Right atrium auricular region (tissue), 2 donors: ENCODE measurements at regions not wholly inside any gene's neighbourhood (a gene's known extent, or its start where the extent isn't known, plus 50 kb on each side); places are given as distances from the start of the nearest gene placed in this dataset.
A peak's percentile ranks its signal among the peaks of the same experiment; 100 is the strongest.

Source experiments
- DNase-seq: peaks from one replicate; pipeline ENCODE4 v3.0.0-alpha.2; 2019; ENCODE audit warnings: low spot score
- H3K27ac ChIP-seq, 2 donors: fragments of 200-600 bp; sonication (generic); 1 replicate in 1 of 2; 2 replicates in 1 of 2; pipeline ENCODE4 v1.5.1; 2016 to 2019
- H3K27me3 ChIP-seq, 2 donors: fragments of 200-600 bp; sonication (generic); one replicate each; pipeline versions ENCODE4 v1.5.1 to v1.6.0; 2017 to 2019
- H3K36me3 ChIP-seq: fragments of 200-600 bp; sonication (generic); one replicate; pipeline ENCODE4 v1.5.1; 2016
- H3K4me1 ChIP-seq, 2 donors: fragments of 200-600 bp; sonication (generic); one replicate each; pipeline versions ENCODE4 v1.5.1 to v1.6.0; 2017 to 2019
- H3K4me3 ChIP-seq, 2 donors: fragments of 200-600 bp; sonication (generic); 1 replicate in 1 of 2; 2 replicates in 1 of 2; pipeline ENCODE4 v1.5.1; 2017 to 2019; ENCODE audit warnings: mild to moderate bottlenecking in 1 of 2, moderate library complexity in 1 of 2
- H3K9me3 ChIP-seq, 2 donors: fragments of 200-600 bp; sonication (generic); one replicate each; pipeline ENCODE4 v1.5.1; 2019
- TF ChIP-seq, protein P1 (sequence below), 2 donors: fragments of 200-600 bp; sonication (generic); IDR thresholded peaks; one replicate each; pipeline ENCODE4 v1.5.1; 2019; ENCODE audit warnings: antibody characterized with exemption in 2 of 2

DNA sequence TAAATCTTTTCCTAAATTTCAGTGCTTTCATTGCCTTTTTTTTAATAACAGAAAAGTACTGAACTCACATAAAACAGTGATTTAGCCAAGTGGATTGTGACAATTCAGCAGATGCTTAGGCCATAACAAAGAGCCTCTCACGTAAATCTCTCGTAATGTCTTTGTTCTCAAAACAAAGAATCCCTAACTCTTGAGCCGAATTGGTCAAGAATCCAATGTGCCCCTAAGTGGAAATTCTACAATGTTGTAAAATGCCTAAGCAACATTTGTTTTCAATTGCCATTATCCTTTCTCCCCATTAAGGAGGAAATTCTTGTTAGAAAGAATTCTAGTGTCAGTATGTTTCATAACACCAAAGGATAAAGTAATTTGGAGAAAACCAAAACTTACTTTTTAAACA lies 235.7 kb upstream of the THBS1 start:
- Histone ChIP-seq H3K9me3 (peaks cover 0 to 23% of the 10 kb centered on the region in 2 donors), H3K27me3 (no peaks in the 10 kb centered on the region), H3K4me1 (no peaks in the 10 kb centered on the region), H3K36me3 (no peaks in the 10 kb centered on the region), H3K4me3 (no peak overlapping the region), H3K27ac (no peak overlapping the region)
- no peak for DNase-seq
- TF ChIP-seq, protein P1, sequence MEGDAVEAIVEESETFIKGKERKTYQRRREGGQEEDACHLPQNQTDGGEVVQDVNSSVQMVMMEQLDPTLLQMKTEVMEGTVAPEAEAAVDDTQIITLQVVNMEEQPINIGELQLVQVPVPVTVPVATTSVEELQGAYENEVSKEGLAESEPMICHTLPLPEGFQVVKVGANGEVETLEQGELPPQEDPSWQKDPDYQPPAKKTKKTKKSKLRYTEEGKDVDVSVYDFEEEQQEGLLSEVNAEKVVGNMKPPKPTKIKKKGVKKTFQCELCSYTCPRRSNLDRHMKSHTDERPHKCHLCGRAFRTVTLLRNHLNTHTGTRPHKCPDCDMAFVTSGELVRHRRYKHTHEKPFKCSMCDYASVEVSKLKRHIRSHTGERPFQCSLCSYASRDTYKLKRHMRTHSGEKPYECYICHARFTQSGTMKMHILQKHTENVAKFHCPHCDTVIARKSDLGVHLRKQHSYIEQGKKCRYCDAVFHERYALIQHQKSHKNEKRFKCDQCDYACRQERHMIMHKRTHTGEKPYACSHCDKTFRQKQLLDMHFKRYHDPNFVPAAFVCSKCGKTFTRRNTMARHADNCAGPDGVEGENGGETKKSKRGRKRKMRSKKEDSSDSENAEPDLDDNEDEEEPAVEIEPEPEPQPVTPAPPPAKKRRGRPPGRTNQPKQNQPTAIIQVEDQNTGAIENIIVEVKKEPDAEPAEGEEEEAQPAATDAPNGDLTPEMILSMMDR (IDR thresholded peaks at IDR 0.05), result no peak

DNA sequence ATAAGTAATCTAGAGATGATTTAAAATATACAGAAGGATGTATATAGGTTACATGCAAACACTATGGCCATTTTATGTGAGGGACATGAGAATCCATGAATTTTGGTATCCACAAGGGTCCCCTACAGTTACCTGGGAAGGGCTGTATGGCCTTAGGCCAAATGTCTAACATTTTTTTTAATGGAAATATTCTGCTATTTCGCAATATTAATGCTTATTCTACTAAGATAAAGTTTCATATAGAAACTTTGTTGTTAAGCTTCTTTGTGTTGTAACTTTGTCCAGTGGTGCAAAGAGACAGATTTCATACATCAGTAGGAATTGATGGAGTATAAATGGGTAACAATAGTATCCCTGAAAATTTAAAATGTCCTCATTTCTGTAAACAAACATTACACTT lies 233.4 kb upstream of the THBS1 start:
- Histone ChIP-seq H3K4me3 (no peak overlapping the region), H3K9me3 (peaks cover 0 to 21% of the 10 kb centered on the region in 2 donors), H3K36me3 (no peaks in the 10 kb centered on the region), H3K4me1 (no peaks in the 10 kb centered on the region), H3K27ac (no peak overlapping the region), H3K27me3 (no peaks in the 10 kb centered on the region)
- no peak for DNase-seq
- TF ChIP-seq, protein P1 (IDR thresholded peaks at IDR 0.05), result no peak

DNA sequence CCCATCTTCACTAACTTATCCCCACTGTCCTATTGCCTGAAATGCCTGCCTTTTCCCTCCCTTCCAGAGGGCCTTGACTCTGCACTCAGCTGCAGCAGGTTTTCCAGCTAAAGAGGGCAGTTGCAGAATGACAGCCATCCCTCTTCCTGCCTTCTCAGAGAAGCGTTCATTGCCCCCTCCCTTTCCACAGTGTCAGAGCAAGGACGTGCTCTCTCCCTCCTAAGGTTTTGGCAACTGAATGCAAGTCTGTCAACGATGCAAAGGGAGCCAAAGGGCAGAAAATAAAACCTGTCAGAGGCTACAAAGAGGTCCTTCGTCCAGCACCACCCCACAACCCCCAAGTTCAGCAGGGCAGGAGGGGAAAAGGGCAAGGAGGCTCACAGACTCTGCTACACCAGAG lies 230.1 kb upstream of the THBS1 start:
- TF ChIP-seq, protein P1 (IDR thresholded peaks at IDR 0.05), result no peak
- no peaks in the 10 kb centered on the region for H3K27me3 ChIP-seq

DNA sequence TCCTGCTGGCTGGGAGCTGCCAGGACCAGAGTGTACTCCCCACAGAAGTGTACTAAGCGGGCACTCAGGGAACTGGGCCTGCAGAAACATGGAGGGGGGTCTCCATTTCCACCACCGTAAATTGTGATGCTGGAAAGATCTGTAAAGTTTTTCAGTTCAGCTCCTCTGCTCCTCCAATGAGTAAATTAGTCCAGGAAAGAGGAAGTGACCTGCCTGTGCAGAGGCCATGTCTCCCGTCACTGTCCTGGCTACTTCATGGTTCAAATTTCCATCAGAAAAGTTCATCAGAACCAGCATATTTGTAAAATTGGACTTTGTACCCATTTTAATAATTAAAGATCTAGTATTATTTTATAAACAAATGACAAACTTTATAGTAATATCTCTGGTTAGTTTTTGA lies 226.7 kb upstream of the THBS1 start:
- no peaks in the 10 kb centered on the region for H3K9me3 ChIP-seq
- no peaks in the 10 kb centered on the region for H3K27me3 ChIP-seq
- no peaks in the 10 kb centered on the region for H3K36me3 ChIP-seq
- H3K4me1 ChIP-seq, result peaks cover 0 to 15% of the 10 kb centered on the region in 2 donors
- no peak overlapping the region for H3K4me3 ChIP-seq
- DNase-seq, result no peak
- TF ChIP-seq, protein P1 (IDR thresholded peaks at IDR 0.05), result no peak
- no peak overlapping the region for H3K27ac ChIP-seq

More for the DNA sequence above, 230.1 kb upstream of the THBS1 start:
- Histone ChIP-seq H3K36me3 (no peaks in the 10 kb centered on the region), H3K9me3 (no peaks in the 10 kb centered on the region), H3K4me3 (no peak overlapping the region), H3K4me1 (no peaks in the 10 kb centered on the region), H3K27ac (no peak overlapping the region)
- no peak for DNase-seq

DNA sequence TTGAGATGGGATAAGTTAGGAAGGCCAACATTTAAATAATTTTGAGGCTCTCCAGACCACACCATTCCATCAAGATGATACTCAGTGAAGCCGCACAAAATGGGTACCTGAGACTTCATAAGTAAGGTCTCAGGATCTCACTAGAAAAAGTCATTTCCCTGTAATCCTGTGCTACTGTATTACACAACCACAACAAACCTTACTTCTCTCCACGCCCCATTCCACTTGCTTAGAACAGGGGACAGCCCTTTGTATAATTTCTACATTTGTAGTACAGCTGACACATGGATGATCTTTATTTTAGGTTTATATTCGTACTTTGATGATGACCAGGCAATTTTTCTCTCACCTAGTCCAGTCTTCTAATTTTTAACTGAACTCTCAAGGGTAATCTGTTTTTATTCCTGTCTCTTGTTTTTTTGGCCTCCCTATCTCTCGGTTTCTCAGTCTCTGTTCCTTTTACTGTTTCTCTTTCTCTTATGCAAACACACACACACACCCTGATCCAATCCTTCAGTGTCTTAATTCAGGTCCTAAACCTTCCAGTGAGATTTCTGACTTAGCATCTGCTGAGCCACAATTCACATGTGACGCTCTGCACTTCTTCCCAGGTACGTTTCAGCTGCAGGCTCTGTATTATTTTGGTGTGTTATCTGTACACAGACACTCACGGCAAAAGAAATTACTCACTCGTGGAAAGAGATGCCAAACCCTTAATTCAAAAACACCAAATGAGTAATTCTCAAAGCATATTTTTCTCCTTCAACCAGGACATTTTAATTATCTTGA lies 223.2 kb upstream of the THBS1 start:
- DNase-seq, result no peak
- H3K9me3 ChIP-seq, result no peaks in the 10 kb centered on the region
- TF ChIP-seq, protein P1 (IDR thresholded peaks at IDR 0.05), result no peak
- peak overlapping the region; percentile 61 to 78 for H3K27ac ChIP-seq
- peaks cover 0 to 15% of the 10 kb centered on the region in 2 donors for H3K4me1 ChIP-seq
- no peaks in the 10 kb centered on the region for H3K27me3 ChIP-seq
- H3K4me3 ChIP-seq, result no peak overlapping the region
- H3K36me3 ChIP-seq, result no peaks in the 10 kb centered on the region
